IMR-90 (cell line): ENCODE measurements at regions not wholly inside any gene's neighbourhood (a gene's known extent, or its start where the extent isn't known, plus 50 kb on each side); places are given as distances from the start of the nearest gene placed in this dataset.

Experiments used
- ATAC-seq: fragments of 200-7000 bp; cut with Tn5 transposase; 2 replicates; pipeline ENCODE4 v1.9.1; 2020; ENCODE audit warnings: low read depth, mild to moderate bottlenecking, moderate library complexity
- BruUV-seq: library from RNA; stranded (reverse); fragments of 400-500 nt; replicated peaks from 2 replicates; lab custom pipeline; 2021; lab: Mats Ljungman, UMichigan
- CTCF ChIA-PET: fragments of 300-600 bp; formaldehyde crosslinking; extraction: SDS; loops from one replicate; lab custom pipeline; 2021; ENCODE audit warnings: antibody characterized with exemption; lab: Yijun Ruan, JAX
- POLR2A ChIA-PET: fragments of 300-600 bp; sonication (Branson Sonifier 250); formaldehyde crosslinking; loops from one replicate; lab custom pipeline; 2022; ENCODE audit warnings: antibody characterized with exemption; ENCODE audit not compliant: unreplicated experiment; lab: Charles Lee
- DNase-seq: peaks from one replicate; pipeline ENCODE4 v3.0.0; 2013
- H2AFZ ChIP-seq: replicated peaks from 2 replicates; pipeline ENCODE3; 2013; ENCODE audit warnings: low read length, mild to moderate bottlenecking; ENCODE audit not compliant: poor library complexity
- H2AK5ac ChIP-seq: 2 replicates; pipeline ENCODE4 v1.6.1; 2013; ENCODE audit warnings: low read depth, low read length, inconsistent platforms
- H2AK9ac ChIP-seq: replicated peaks from 2 replicates; pipeline ENCODE3; 2013; ENCODE audit warnings: mild to moderate bottlenecking, low read depth, low read length, moderate library complexity; ENCODE audit not compliant: poor library complexity
- H2BK120ac ChIP-seq: 2 replicates; pipeline ENCODE4 v1.6.1; 2013; ENCODE audit warnings: low read depth, low read length, inconsistent platforms
- H2BK15ac ChIP-seq: 3 replicates; pipeline ENCODE4 v1.6.1; 2013; ENCODE audit warnings: low read depth, low read length, inconsistent platforms
- H2BK20ac ChIP-seq: 2 replicates; pipeline ENCODE4 v1.6.1; 2013; ENCODE audit warnings: low read depth, mild to moderate bottlenecking, inconsistent platforms, low read length, moderate library complexity
- H2BK5ac ChIP-seq: 2 replicates; pipeline ENCODE4 v1.6.1; 2013; ENCODE audit warnings: mild to moderate bottlenecking, low read depth, low read length, inconsistent platforms; ENCODE audit not compliant: poor library complexity, severe bottlenecking
- H3K14ac ChIP-seq: replicated peaks from 2 replicates; pipeline ENCODE4 v1.6.1; 2013; ENCODE audit warnings: low read depth, low read length, inconsistent platforms
- H3K18ac ChIP-seq: 2 replicates; pipeline ENCODE4 v1.6.1; 2013; ENCODE audit warnings: low read depth, low read length, control low read depth
- H3K23ac ChIP-seq: 2 replicates; pipeline ENCODE4 v1.6.1; 2013; ENCODE audit warnings: low read depth, low read length, inconsistent platforms
- H3K27ac ChIP-seq: 2 replicates; pipeline ENCODE4 v1.5.1; 2013; ENCODE audit warnings: mild to moderate bottlenecking, control low read depth, low read length; ENCODE audit not compliant: insufficient read depth
- H3K27me3 ChIP-seq: 2 replicates; pipeline ENCODE4 v1.6.1; 2013; ENCODE audit warnings: low read length; ENCODE audit not compliant: control insufficient read depth, insufficient read depth
- H3K36me3 ChIP-seq: 2 replicates; pipeline ENCODE4 v1.6.1; 2013; ENCODE audit warnings: low read length, mixed read lengths; ENCODE audit not compliant: control insufficient read depth, insufficient read depth
- H3K4ac ChIP-seq: 2 replicates; pipeline ENCODE4 v1.6.1; 2013; ENCODE audit warnings: low read depth, low read length, inconsistent platforms
- H3K4me1 ChIP-seq: 2 replicates; pipeline ENCODE4 v1.6.1; 2013; ENCODE audit warnings: low read length, mixed read lengths; ENCODE audit not compliant: control insufficient read depth, insufficient read depth
- H3K4me2 ChIP-seq: 2 replicates; pipeline ENCODE4 v1.6.1; 2013; ENCODE audit warnings: low read depth, mild to moderate bottlenecking, control low read depth, low read length, moderate library complexity
- H3K4me3 ChIP-seq: 2 replicates; pipeline ENCODE4 v1.5.1; 2013; ENCODE audit warnings: low read depth, mild to moderate bottlenecking, control low read depth, low read length, moderate library complexity; ENCODE audit not compliant: insufficient read depth
- H3K56ac ChIP-seq: 2 replicates; pipeline ENCODE4 v1.6.1; 2013; ENCODE audit warnings: low read length, inconsistent platforms; ENCODE audit not compliant: insufficient read depth; ENCODE audit errors: extremely low read depth
- H3K79me1 ChIP-seq, 2 experiments: 2 replicates each; pipeline ENCODE4 v1.6.1; 2013; ENCODE audit warnings: low read length in 2 of 2, inconsistent platforms in 1 of 2, low read depth in 1 of 2
- H3K9ac ChIP-seq: 2 replicates; pipeline ENCODE4 v1.6.1; 2013; ENCODE audit warnings: low read depth, low read length, control low read depth
- H3K9me1 ChIP-seq: 2 replicates; pipeline ENCODE4 v1.6.1; 2013; ENCODE audit warnings: low read length, inconsistent platforms; ENCODE audit not compliant: insufficient read depth
- H3K9me3 ChIP-seq: 2 replicates; pipeline ENCODE4 v1.6.1; 2013; ENCODE audit warnings: low read length; ENCODE audit not compliant: control insufficient read depth, insufficient read depth
- H4K20me1 ChIP-seq: 2 replicates; pipeline ENCODE4 v1.6.1; 2013; ENCODE audit warnings: low read length, inconsistent platforms; ENCODE audit not compliant: insufficient read depth
- H4K5ac ChIP-seq: 2 replicates; pipeline ENCODE4 v1.6.1; 2013; ENCODE audit warnings: mild to moderate bottlenecking, low read depth, low read length, control low read depth
- H4K8ac ChIP-seq, 2 experiments: 2 replicates each; pipeline ENCODE4 v1.6.1; 2013; ENCODE audit warnings: low read depth in 2 of 2, low read length in 2 of 2, control low read depth in 1 of 2, inconsistent platforms in 1 of 2
- H4K91ac ChIP-seq: 2 replicates; pipeline ENCODE4 v1.6.1; 2013; ENCODE audit warnings: low read depth, low read length, inconsistent platforms; ENCODE audit not compliant: insufficient read depth
- CEBPB ChIP-seq: IDR thresholded peaks from 2 replicates; pipeline ENCODE4 v1.6.1; 2012; ENCODE audit warnings: low read depth, low read length, improper control_type of control experiment
- MAFK ChIP-seq: IDR thresholded peaks from 2 replicates; pipeline ENCODE4 v1.6.1; 2012; ENCODE audit warnings: low read depth, low read length, improper control_type of control experiment
- MAZ ChIP-seq: IDR thresholded peaks from 2 replicates; pipeline ENCODE4 v1.6.1; 2012; ENCODE audit warnings: low read depth, mild to moderate bottlenecking, low read length, improper control_type of control experiment, moderate library complexity, borderline replicate concordance
- USF2 ChIP-seq: fragments of 150-350 bp; IDR thresholded peaks from 2 replicates; pipeline ENCODE4 v1.6.1; 2017; ENCODE audit warnings: mild to moderate bottlenecking, antibody characterized with exemption, low read length, low read depth
- WGBS, 2 experiments: methylation state at CpG; one replicate each; pipeline versions ENCODE4 v1.1.5 to v1.1.7; 2013; ENCODE audit warnings: missing lambda C conversion rate in 2 of 2; ENCODE audit not compliant: insufficient read length in 1 of 2; ENCODE audit errors: extremely low coverage in 2 of 2; 5-methylcytosine and 5-hydroxymethylcytosine counted together
- dilution Hi-C: fragments of 300-500 bp; cut with HindIII; formaldehyde crosslinking; loops from one replicate; pipeline ENCODE4 v1.14.3; 2018; ENCODE audit warnings: low sequenced_read_pairs; ENCODE audit not compliant: unreplicated experiment
- in situ Hi-C: fragments of 300-500 bp; cut with MboI; formaldehyde crosslinking; loops from 3 replicates; pipeline ENCODE4 v1.14.3; 2019; ENCODE audit warnings: low sequenced_read_pairs, inconsistent platforms, mixed read lengths
- intact Hi-C: fragments of 100-400 bp; cut with micrococcal nuclease; formaldehyde crosslinking; loops from 2 replicates; pipeline ENCODE4 v1.10.0; 2022

- Histone ChIP-seq H3K4ac (no peak overlapping the region), H2BK20ac (no peak overlapping the region), H2BK5ac (no peak overlapping the region), H2AK9ac (no peak overlapping the region), H4K8ac (no peak overlapping the region), H3K4me2 (no peak overlapping the region), H3K4me1 (no peaks in the 10 kb centered on the region), H2AFZ (no peak overlapping the region), H3K9me3 (no peaks in the 10 kb centered on the region), H3K56ac (no peak overlapping the region), H3K9me1 (no peaks in the 10 kb centered on the region), H2BK15ac (no peak overlapping the region), H3K27me3 (no peaks in the 10 kb centered on the region), H3K14ac (no peak overlapping the region), H3K18ac (no peak overlapping the region), H4K91ac (no peak overlapping the region), H3K4me3 (no peak overlapping the region), H2BK120ac (no peak overlapping the region), H3K23ac (no peak overlapping the region), H3K79me1 (no peaks in the 10 kb centered on the region), H4K20me1 (no peaks in the 10 kb centered on the region), H3K36me3 (no peaks in the 10 kb centered on the region), H3K27ac (no peak overlapping the region), H2AK5ac (no peak overlapping the region), H3K9ac (no peak overlapping the region), H4K5ac (no peak overlapping the region)
- BruUV-seq = no TSS peak
- CTCF ChIA-PET = no interaction called here
- POLR2A ChIA-PET = no interaction called here
- WGBS, 2 experiments = no CpG with 5 or more reads among the region's 3 CpGs
- intact Hi-C loops = no loop called here
- DNase-seq = no peak
- no peak for ATAC-seq
- no peak for TF ChIP-seq MAFK
- TF ChIP-seq MAZ = no peak
- TF ChIP-seq USF2 = no peak
- no peak for TF ChIP-seq CEBPB
- in situ Hi-C loops = no loop called here
- dilution Hi-C loops = no loop called here
Measured at GRCh38 chrX:139141370-139141769, 389.2 kb upstream of the F9 start.
